ENCODE measurements at regions not wholly inside any gene's neighbourhood (a gene's known extent, or its start where the extent isn't known, plus 50 kb on each side); places are given as distances from the start of the nearest gene placed in this dataset.

- H3K4me2 ChIP-seq (ENCODE audit: extremely low read depth, insufficient read depth, low read length), result no peak overlapping the region
- H3K4me3 ChIP-seq (replicated peaks in 1 of 4; ENCODE audit: control extremely low read depth in 1 of 4, insufficient read depth in 1 of 4, low read depth in 3 of 4, low read length in 4 of 4), result no peak overlapping the region
- H3K4me1 ChIP-seq (ENCODE audit: control insufficient read depth, extremely low read depth, insufficient read depth, low read length), result no peaks in the 10 kb centered on the region
- H2AFZ ChIP-seq (ENCODE audit: low read length), result no peak overlapping the region
- no peaks in the 10 kb centered on the region for H3K9me3 ChIP-seq (ENCODE audit: control insufficient read depth, insufficient read depth, low read depth, low read length)
- H3K36me3 ChIP-seq (ENCODE audit: control insufficient read depth, insufficient read depth, low read length), result no peaks in the 10 kb centered on the region
- peak in 1 of 2 donors; percentile 30 for DNase-seq (ENCODE audit: low read depth in 2 of 2)
- no peaks in the 10 kb centered on the region for H3K79me2 ChIP-seq (ENCODE audit: control insufficient read depth, insufficient read depth, low read length)
- TF ChIP-seq CTCF (conservative IDR thresholded peaks at IDR 0.05 in 1 of 2, IDR thresholded peaks at IDR 0.05 in 1 of 2; ENCODE audit: low read depth in 1 of 2, low read length in 2 of 2), result no peak
- TF ChIP-seq EZH2 (IDR thresholded peaks at IDR 0.05; ENCODE audit: low read length, missing control alignments), result no peak
- H3K9ac ChIP-seq (ENCODE audit: insufficient read depth, low read length), result no peak overlapping the region
- no peak overlapping the region for H3K27ac ChIP-seq (ENCODE audit: insufficient read depth, low read length)
- no peaks in the 10 kb centered on the region for H3K27me3 ChIP-seq (ENCODE audit: control insufficient read depth, insufficient read depth, low read length)
- H4K20me1 ChIP-seq (ENCODE audit: control insufficient read depth, extremely low read depth, insufficient read depth, low read length), result no peaks in the 10 kb centered on the region
Measured at GRCh38 chr15:94745371-94745770, 514.0 kb downstream of the MCTP2 start.

- H3K36me3 ChIP-seq (ENCODE audit: control insufficient read depth, insufficient read depth, low read length), result no peaks in the 10 kb centered on the region
- no peak overlapping the region for H3K27ac ChIP-seq (ENCODE audit: insufficient read depth, low read length)
- H3K79me2 ChIP-seq (ENCODE audit: control insufficient read depth, insufficient read depth, low read length), result no peaks in the 10 kb centered on the region
- no peaks in the 10 kb centered on the region for H3K4me1 ChIP-seq (ENCODE audit: control insufficient read depth, extremely low read depth, insufficient read depth, low read length)
- H4K20me1 ChIP-seq (ENCODE audit: control insufficient read depth, extremely low read depth, insufficient read depth, low read length), result no peaks in the 10 kb centered on the region
- no peak overlapping the region for H3K4me2 ChIP-seq (ENCODE audit: extremely low read depth, insufficient read depth, low read length)
- no peaks in the 10 kb centered on the region for H3K27me3 ChIP-seq (ENCODE audit: control insufficient read depth, insufficient read depth, low read length)
- H3K4me3 ChIP-seq (replicated peaks in 1 of 4; ENCODE audit: control extremely low read depth in 1 of 4, insufficient read depth in 1 of 4, low read depth in 3 of 4, low read length in 4 of 4), result no peak overlapping the region
- no peak for DNase-seq (ENCODE audit: low read depth in 2 of 2)
- no peaks in the 10 kb centered on the region for H3K9me3 ChIP-seq (ENCODE audit: control insufficient read depth, insufficient read depth, low read depth, low read length)
- no peak overlapping the region for H3K9ac ChIP-seq (ENCODE audit: insufficient read depth, low read length)
- no peak overlapping the region for H2AFZ ChIP-seq (ENCODE audit: low read length)
- TF ChIP-seq EZH2 (IDR thresholded peaks at IDR 0.05; ENCODE audit: low read length, missing control alignments), result no peak
- no peak for TF ChIP-seq CTCF (conservative IDR thresholded peaks at IDR 0.05 in 1 of 2, IDR thresholded peaks at IDR 0.05 in 1 of 2; ENCODE audit: low read depth in 1 of 2, low read length in 2 of 2)
Measured at GRCh38 chr15:94747510-94747909, 516.1 kb downstream of the MCTP2 start.

- Histone ChIP-seq H3K9ac (ENCODE audit: insufficient read depth, low read length) (no peak overlapping the region), H2AFZ (ENCODE audit: low read length) (no peak overlapping the region), H4K20me1 (ENCODE audit: control insufficient read depth, extremely low read depth, insufficient read depth, low read length) (no peaks in the 10 kb centered on the region), H3K4me1 (ENCODE audit: control insufficient read depth, extremely low read depth, insufficient read depth, low read length) (no peaks in the 10 kb centered on the region), H3K79me2 (ENCODE audit: control insufficient read depth, insufficient read depth, low read length) (no peaks in the 10 kb centered on the region), H3K27ac (ENCODE audit: insufficient read depth, low read length) (no peak overlapping the region), H3K4me3 (replicated peaks in 1 of 4; ENCODE audit: control extremely low read depth in 1 of 4, insufficient read depth in 1 of 4, low read depth in 3 of 4, low read length in 4 of 4) (no peak overlapping the region), H3K9me3 (ENCODE audit: control insufficient read depth, insufficient read depth, low read depth, low read length) (no peaks in the 10 kb centered on the region), H3K4me2 (ENCODE audit: extremely low read depth, insufficient read depth, low read length) (no peak overlapping the region), H3K27me3 (ENCODE audit: control insufficient read depth, insufficient read depth, low read length) (no peaks in the 10 kb centered on the region), H3K36me3 (ENCODE audit: control insufficient read depth, insufficient read depth, low read length) (no peaks in the 10 kb centered on the region)
- TF ChIP-seq CTCF (conservative IDR thresholded peaks at IDR 0.05 in 1 of 2, IDR thresholded peaks at IDR 0.05 in 1 of 2; ENCODE audit: low read depth in 1 of 2, low read length in 2 of 2) (no peak), EZH2 (IDR thresholded peaks at IDR 0.05; ENCODE audit: low read length, missing control alignments) (no peak)
- DNase-seq (ENCODE audit: low read depth in 2 of 2), result peak; percentile 27 to 77
Measured at GRCh38 chr15:94749811-94750617, 518.7 kb downstream of the MCTP2 start.

Data from fibroblast of lung (primary cell).